K562 (cell line): ENCODE measurements at regions not wholly inside any gene's neighbourhood (a gene's known extent, or its start where the extent isn't known, plus 50 kb on each side); places are given as distances from the start of the nearest gene placed in this dataset.

Experiments
- ATAC-seq: fragments of 200-7000 bp; cut with Tn5 transposase; 3 replicates; pipeline ENCODE4 v1.9.1; 2020; ENCODE audit warnings: moderate library complexity
- BruUV-seq: library from RNA; stranded (reverse); fragments of 400-500 nt; replicated peaks from 2 replicates; lab custom pipeline; 2021; lab: Mats Ljungman, UMichigan
- CTCF ChIA-PET: fragments of 300-600 bp; formaldehyde crosslinking; extraction: SDS; loops from one replicate; lab custom pipeline; 2021; ENCODE audit warnings: low intra/inter-chr PET ratio; lab: Yijun Ruan, JAX
- POLR2A ChIA-PET: fragments of 300-600, 350-650 bp; sonication (Branson Sonifier 250); formaldehyde crosslinking; extraction: SDS; loops from one replicate; lab custom pipeline; 2021; ENCODE audit warnings: antibody characterized with exemption, inconsistent platforms; lab: Yijun Ruan, JAX
- DNase-seq, 4 experiments: peaks; one replicate each; pipeline versions ENCODE4 v3.0.0 to v3.0.0-alpha.2; 2011 to 2018; ENCODE audit warnings: low spot score in 3 of 4, mixed read lengths in 3 of 4; ENCODE audit errors: extremely low read depth in 1 of 4
- FAIRE-seq: peaks from 2 replicates; lab custom pipeline; 2011; peaks lifted over from hg19 to GRCh38; lab: Jason Lieb, UNC
- H2AFZ ChIP-seq: 2 replicates; pipeline ENCODE4 v1.6.0; 2011; ENCODE audit warnings: low read depth, low read length, control low read depth, inconsistent platforms
- H3K27ac ChIP-seq: fragments of 200-600 bp; 3 replicates; pipeline ENCODE4 v1.8.0; 2011; ENCODE audit warnings: low read depth, mild to moderate bottlenecking, control low read depth, inconsistent platforms, low read length, moderate library complexity, mixed read lengths; ENCODE audit errors: extremely low read depth
- H3K27me3 ChIP-seq, 2 experiments: fragments of 300-600 bp in 1 of 2; 2 replicates in 1 of 2; 3 replicates in 1 of 2; pipeline versions ENCODE4 v1.6.0 to v1.8.0; 2011; ENCODE audit warnings: inconsistent platforms in 2 of 2, low read length in 2 of 2, mild to moderate bottlenecking in 1 of 2, mixed read lengths in 1 of 2, moderate library complexity in 1 of 2; ENCODE audit not compliant: control insufficient read depth in 2 of 2, insufficient read depth in 2 of 2
- H3K36me3 ChIP-seq: fragments of 300-600 bp; 3 replicates; pipeline ENCODE4 v1.8.0; 2011; ENCODE audit warnings: mild to moderate bottlenecking, low read length, inconsistent platforms; ENCODE audit not compliant: control insufficient read depth, insufficient read depth
- H3K4me1 ChIP-seq, 2 experiments: fragments of 200-600 bp in 1 of 2; replicated peaks in 1 of 2; 2 replicates in 1 of 2; 3 replicates in 1 of 2; pipeline versions ENCODE4 v1.5.1 to v1.8.0; 2011; ENCODE audit warnings: inconsistent platforms in 2 of 2, low read length in 2 of 2, mild to moderate bottlenecking in 1 of 2, mixed read lengths in 1 of 2, moderate library complexity in 1 of 2; ENCODE audit not compliant: control insufficient read depth in 2 of 2, insufficient read depth in 2 of 2
- H3K4me2 ChIP-seq: 2 replicates; pipeline ENCODE4 v1.6.1; 2011; ENCODE audit warnings: low read length, control low read depth, inconsistent platforms, mixed read lengths; ENCODE audit not compliant: insufficient read depth
- H3K4me3 ChIP-seq: fragments of 200-600 bp; sonication (generic), shearing (Covaris generic); 2 replicates; pipeline ENCODE4 v1.5.1; 2016; ENCODE audit warnings: control low read depth, inconsistent platforms
- H3K79me2 ChIP-seq: fragments of 200-600 bp; 3 replicates; pipeline ENCODE4 v1.8.0; 2011; ENCODE audit warnings: low read length, inconsistent platforms; ENCODE audit not compliant: control insufficient read depth, insufficient read depth
- H3K9ac ChIP-seq, 2 experiments: 2 replicates each; pipeline versions ENCODE4 v1.6.0 to v1.6.1; 2011; ENCODE audit warnings: low read depth in 2 of 2, low read length in 2 of 2, control low read depth in 1 of 2, inconsistent platforms in 1 of 2, mild to moderate bottlenecking in 1 of 2, mixed read lengths in 1 of 2; ENCODE audit not compliant: insufficient read depth in 1 of 2
- H3K9me1 ChIP-seq: one replicate; pipeline ENCODE4 v1.6.0; 2011; ENCODE audit warnings: inconsistent platforms, mild to moderate bottlenecking, low read length, moderate library complexity; ENCODE audit not compliant: control insufficient read depth, insufficient read depth
- H3K9me3 ChIP-seq: replicated peaks from 2 replicates; pipeline ENCODE4 v1.5.1; 2011; ENCODE audit warnings: low read depth, low read length, inconsistent platforms; ENCODE audit not compliant: control insufficient read depth, insufficient read depth
- H4K20me1 ChIP-seq: replicated peaks from 2 replicates; pipeline ENCODE4 v1.6.1; 2011; ENCODE audit warnings: low read length, inconsistent platforms, mixed read lengths; ENCODE audit not compliant: control insufficient read depth, insufficient read depth
- CAMTA2 ChIP-seq: fragments of 250-450 bp; sonication (Bioruptor Pico); conservative IDR thresholded peaks from 2 replicates; pipeline ENCODE4 v1.5.1; 2022
- CEBPG ChIP-seq, 3 experiments: fragments of 200-800 bp in 1 of 3; sonication (Bioruptor generic) in 1 of 3; sonication (generic) in 1 of 3; formaldehyde crosslinking in 1 of 3; IDR thresholded peaks in 2 of 3; conservative IDR thresholded peaks in 1 of 3; 2 replicates each; pipeline versions ENCODE4 v1.6.1 to v1.8.0; 2016 to 2022; ENCODE audit warnings: missing compliant biosample characterization in 2 of 3, missing genetic modification characterization in 2 of 3, mild to moderate bottlenecking in 1 of 3, missing genetic modification reagents in 1 of 3
- ELF1 ChIP-seq: fragments of 200-800 bp; sonication (Bioruptor generic); IDR thresholded peaks from 2 replicates; pipeline ENCODE4 v1.6.1; 2016; ENCODE audit warnings: missing genetic modification characterization, missing compliant biosample characterization
- MGA ChIP-seq: fragments of 450-650 bp; IDR thresholded peaks from 2 replicates; pipeline ENCODE4 v1.6.1; 2016; ENCODE audit warnings: mild to moderate bottlenecking, moderate library complexity
- SIN3B ChIP-seq: fragments of 450-650 bp; IDR thresholded peaks from 2 replicates; pipeline ENCODE4 v1.6.1; 2017; ENCODE audit warnings: low read depth, mild to moderate bottlenecking, moderate library complexity
- TCF15 ChIP-seq: fragments of 250-450 bp; sonication (Bioruptor Pico); IDR thresholded peaks from 2 replicates; pipeline ENCODE4 v1.8.0; 2022; ENCODE audit warnings: moderate library complexity, mild to moderate bottlenecking, inconsistent platforms
- ZKSCAN1 ChIP-seq: fragments of 150-350 bp; IDR thresholded peaks from 2 replicates; pipeline ENCODE4 v1.6.1; 2016; ENCODE audit warnings: low read depth, low read length
- ZNF165 ChIP-seq: fragments of 250-450 bp; sonication (Bioruptor Pico); IDR thresholded peaks from 2 replicates; pipeline ENCODE4 v1.4.0; 2020; ENCODE audit warnings: borderline replicate concordance
- WGBS: fragments of 100-300 bp; shearing (Covaris generic); methylation state at CpG from one replicate; pipeline ENCODE4 v1.1.6; 2016; ENCODE audit warnings: low coverage, mixed read lengths; ENCODE audit not compliant: insufficient coverage; ENCODE audit errors: missing lambda C conversion rate; 5-methylcytosine and 5-hydroxymethylcytosine counted together
- in situ Hi-C: fragments of 300-500 bp; cut with MboI; formaldehyde crosslinking; loops from 4 replicates; pipeline ENCODE4 v1.15.0; 2018; ENCODE audit warnings: inconsistent platforms, mixed read lengths
- intact Hi-C: fragments of 100-400 bp; cut with micrococcal nuclease; formaldehyde crosslinking; loops from 2 replicates; pipeline ENCODE4 v1.14.2; 2022

- no peaks in the 10 kb centered on the region for H3K27me3 ChIP-seq
- ChIA-PET POLR2A (no interaction called here), CTCF (no interaction called here)
- no peak overlapping the region for H3K9ac ChIP-seq
- no peaks in the 10 kb centered on the region for H3K9me1 ChIP-seq
- no peaks in the 10 kb centered on the region for H3K4me1 ChIP-seq
- H3K4me2 ChIP-seq = no peak overlapping the region
- WGBS = 20% methylated on average over 1 of the region's 1 CpG
- TF ChIP-seq CEBPG (CRISPR knock-in tag; IDR thresholded peaks at IDR 0.05) = no peak
- 0 out of 4 replicates have a peak, but pooled peaks of 1 of the 2 experiments have one; percentile 31 for TF ChIP-seq CEBPG (tag; conservative IDR thresholded peaks at IDR 0.05 in 1 of 2, IDR thresholded peaks at IDR 0.05 in 1 of 2)
- no peak for TF ChIP-seq SIN3B
- TF ChIP-seq ELF1 (tag) = no peak
- no peak for TF ChIP-seq ZKSCAN1
- TF ChIP-seq MGA = no peak
- no peak for TF ChIP-seq CAMTA2 (CRISPR knock-in tag)
- TF ChIP-seq TCF15 (CRISPR knock-in tag) = no peak
- TF ChIP-seq ZNF165 (CRISPR knock-in tag) = no peak
- no peaks in the 10 kb centered on the region for H4K20me1 ChIP-seq
- H3K36me3 ChIP-seq = no peaks in the 10 kb centered on the region
- H3K27ac ChIP-seq = no peak overlapping the region
- no peak overlapping the region for H2AFZ ChIP-seq
- in situ Hi-C loops (no loop called here), intact Hi-C loops (no loop called here)
- BruUV-seq = no TSS peak
- no peak overlapping the region for H3K4me3 ChIP-seq
- no peak for ATAC-seq
- H3K9me3 ChIP-seq = no peaks in the 10 kb centered on the region
- no peak for FAIRE-seq
- no peaks in the 10 kb centered on the region for H3K79me2 ChIP-seq
- DNase-seq = no peak
Observed at GRCh38 chr10:108791794-108792474, 1131.4 kb downstream of the XPNPEP1 start.
